ENCODE measurements at regions not wholly inside any gene's neighbourhood (a gene's known extent, or its start where the extent isn't known, plus 50 kb on each side); places are given as distances from the start of the nearest gene placed in this dataset.

DNA sequence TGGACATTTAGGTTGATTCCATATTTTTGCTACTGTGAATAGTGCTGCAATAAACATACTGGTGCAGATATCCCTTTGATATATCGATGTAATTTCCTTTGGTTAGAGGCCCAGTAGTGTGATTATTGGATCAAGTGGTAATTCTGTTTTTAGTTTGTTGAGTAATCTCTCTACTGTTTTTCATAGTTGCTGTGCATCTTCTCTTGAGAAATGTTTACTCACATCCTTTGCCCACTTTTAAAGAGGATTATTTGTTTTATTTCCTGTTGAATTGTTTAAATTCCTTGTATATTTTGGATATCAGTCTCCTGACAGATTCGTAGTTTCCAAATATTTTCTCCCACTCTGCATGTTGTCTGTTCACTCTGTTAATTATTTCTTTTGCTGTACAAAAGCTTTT, 352.6 kb upstream of the TARS1 start:
- TF ChIP-seq, protein P1, sequence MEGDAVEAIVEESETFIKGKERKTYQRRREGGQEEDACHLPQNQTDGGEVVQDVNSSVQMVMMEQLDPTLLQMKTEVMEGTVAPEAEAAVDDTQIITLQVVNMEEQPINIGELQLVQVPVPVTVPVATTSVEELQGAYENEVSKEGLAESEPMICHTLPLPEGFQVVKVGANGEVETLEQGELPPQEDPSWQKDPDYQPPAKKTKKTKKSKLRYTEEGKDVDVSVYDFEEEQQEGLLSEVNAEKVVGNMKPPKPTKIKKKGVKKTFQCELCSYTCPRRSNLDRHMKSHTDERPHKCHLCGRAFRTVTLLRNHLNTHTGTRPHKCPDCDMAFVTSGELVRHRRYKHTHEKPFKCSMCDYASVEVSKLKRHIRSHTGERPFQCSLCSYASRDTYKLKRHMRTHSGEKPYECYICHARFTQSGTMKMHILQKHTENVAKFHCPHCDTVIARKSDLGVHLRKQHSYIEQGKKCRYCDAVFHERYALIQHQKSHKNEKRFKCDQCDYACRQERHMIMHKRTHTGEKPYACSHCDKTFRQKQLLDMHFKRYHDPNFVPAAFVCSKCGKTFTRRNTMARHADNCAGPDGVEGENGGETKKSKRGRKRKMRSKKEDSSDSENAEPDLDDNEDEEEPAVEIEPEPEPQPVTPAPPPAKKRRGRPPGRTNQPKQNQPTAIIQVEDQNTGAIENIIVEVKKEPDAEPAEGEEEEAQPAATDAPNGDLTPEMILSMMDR (conservative IDR thresholded peaks at IDR 0.05): no peak
- no peak for TF ChIP-seq ZFX (IDR thresholded peaks at IDR 0.05)
